Tibial artery (tissue), 4 donors: ENCODE measurements at regions not wholly inside any gene's neighbourhood (a gene's known extent, or its start where the extent isn't known, plus 50 kb on each side); places are given as distances from the start of the nearest gene placed in this dataset.

Experiments used
- DNase-seq, 2 donors: peaks; one replicate each; pipeline ENCODE4 v3.0.0-alpha.2; 2019
- H3K27ac ChIP-seq, 2 donors: fragments of 200-600 bp; sonication (generic) in 1 of 2; 1 replicate in 1 of 2; 2 replicates in 1 of 2; pipeline ENCODE4 v1.5.1; 2018 to 2019; ENCODE audit warnings: mild to moderate bottlenecking in 1 of 2
- H3K27me3 ChIP-seq, 2 donors: fragments of 200-600 bp; sonication (generic) in 1 of 2; one replicate each; pipeline versions ENCODE4 v1.5.1 to v1.6.0; 2016 to 2019
- H3K36me3 ChIP-seq, 3 donors: fragments of 200-600 bp; sonication (generic) in 2 of 3; one replicate each; pipeline ENCODE4 v1.5.1; 2016 to 2019; ENCODE audit warnings: mild to moderate bottlenecking in 2 of 3
- H3K4me1 ChIP-seq, 4 donors: fragments of 200-600 bp; sonication (generic) in 2 of 4; 1 replicate in 3 of 4; 2 replicates in 1 of 4; pipeline ENCODE4 v1.5.1; 2016 to 2019
- H3K4me3 ChIP-seq, 2 donors: fragments of 200-600 bp; sonication (generic) in 1 of 2; 1 replicate in 1 of 2; 2 replicates in 1 of 2; pipeline ENCODE4 v1.5.1; 2018 to 2019; ENCODE audit warnings: mild to moderate bottlenecking in 2 of 2
- H3K9me3 ChIP-seq, 3 donors: fragments of 200-600 bp; sonication (generic) in 1 of 3; one replicate each; pipeline ENCODE4 v1.5.1; 2016 to 2019
- intact Hi-C: fragments of 100-400 bp; cut with DNase I; formaldehyde crosslinking; loops from one replicate; pipeline ENCODE4 v1.15.0; 2023; ENCODE audit warnings: low total_unique reads
- TF ChIP-seq, protein P1 (sequence below), 2 experiments: fragments of 200-600 bp in 1 of 2; fragments of 450-650 bp in 1 of 2; IDR thresholded peaks; one replicate each; pipeline ENCODE4 v1.5.1; 2017 to 2019; ENCODE audit warnings: antibody characterized with exemption in 2 of 2, mild to moderate bottlenecking in 1 of 2, moderate library complexity in 1 of 2

GRCh38 chr6:10042280-10042679 lies 372.6 kb downstream of the TFAP2A start:
- no peak for DNase-seq
- Histone ChIP-seq H3K9me3 (no peaks in the 10 kb centered on the region), H3K27me3 (no peaks in the 10 kb centered on the region), H3K4me1 (no peaks in the 10 kb centered on the region), H3K36me3 (no peaks in the 10 kb centered on the region), H3K27ac (no peak overlapping the region), H3K4me3 (no peak overlapping the region)
- TF ChIP-seq, protein P1, sequence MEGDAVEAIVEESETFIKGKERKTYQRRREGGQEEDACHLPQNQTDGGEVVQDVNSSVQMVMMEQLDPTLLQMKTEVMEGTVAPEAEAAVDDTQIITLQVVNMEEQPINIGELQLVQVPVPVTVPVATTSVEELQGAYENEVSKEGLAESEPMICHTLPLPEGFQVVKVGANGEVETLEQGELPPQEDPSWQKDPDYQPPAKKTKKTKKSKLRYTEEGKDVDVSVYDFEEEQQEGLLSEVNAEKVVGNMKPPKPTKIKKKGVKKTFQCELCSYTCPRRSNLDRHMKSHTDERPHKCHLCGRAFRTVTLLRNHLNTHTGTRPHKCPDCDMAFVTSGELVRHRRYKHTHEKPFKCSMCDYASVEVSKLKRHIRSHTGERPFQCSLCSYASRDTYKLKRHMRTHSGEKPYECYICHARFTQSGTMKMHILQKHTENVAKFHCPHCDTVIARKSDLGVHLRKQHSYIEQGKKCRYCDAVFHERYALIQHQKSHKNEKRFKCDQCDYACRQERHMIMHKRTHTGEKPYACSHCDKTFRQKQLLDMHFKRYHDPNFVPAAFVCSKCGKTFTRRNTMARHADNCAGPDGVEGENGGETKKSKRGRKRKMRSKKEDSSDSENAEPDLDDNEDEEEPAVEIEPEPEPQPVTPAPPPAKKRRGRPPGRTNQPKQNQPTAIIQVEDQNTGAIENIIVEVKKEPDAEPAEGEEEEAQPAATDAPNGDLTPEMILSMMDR (IDR thresholded peaks at IDR 0.05) = no peak
- intact Hi-C loops = no loop called here

GRCh38 chr6:10033223-10033829 lies 381.5 kb downstream of the TFAP2A start:
- H3K27me3 ChIP-seq = peaks cover 0 to 3% of the 10 kb centered on the region in 2 donors
- H3K4me1 ChIP-seq = no peaks in the 10 kb centered on the region
- no peaks in the 10 kb centered on the region for H3K9me3 ChIP-seq
- DNase-seq = no peak
- no peaks in the 10 kb centered on the region for H3K36me3 ChIP-seq
- intact Hi-C loops = loop anchor here (10.0 kb wide), 1 partner anchor 401 kb away; no protein-coding TSS in a partner anchor
- no peak overlapping the region for H3K4me3 ChIP-seq
- H3K27ac ChIP-seq = no peak overlapping the region
- TF ChIP-seq, protein P1 (IDR thresholded peaks at IDR 0.05) = no peak

DNA sequence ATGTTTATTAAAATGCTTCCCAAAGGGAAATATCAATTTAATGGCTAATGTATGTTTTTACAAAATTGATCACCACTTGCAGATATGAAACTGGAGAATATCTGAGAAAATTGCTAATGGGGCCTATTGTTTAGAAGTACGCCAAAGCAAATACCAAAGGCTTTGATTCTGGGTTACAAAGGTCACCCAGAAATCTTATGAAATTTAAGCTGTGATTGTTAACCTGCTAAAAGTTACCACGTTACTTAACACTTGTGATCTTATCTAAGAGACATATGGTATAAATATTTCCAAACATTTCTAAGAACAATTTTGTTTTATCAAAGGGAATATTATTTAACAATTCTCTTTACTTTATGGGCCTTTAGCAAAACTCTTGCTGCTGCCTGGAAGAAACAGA lies 383.3 kb downstream of the TFAP2A start:
- intact Hi-C loops = loop anchor here (10.0 kb wide), 1 partner anchor 403 kb away; no protein-coding TSS in a partner anchor
- Histone ChIP-seq H3K4me3 (no peak overlapping the region), H3K4me1 (no peaks in the 10 kb centered on the region), H3K27me3 (peaks cover 0 to 3% of the 10 kb centered on the region in 2 donors), H3K27ac (no peak overlapping the region), H3K9me3 (no peaks in the 10 kb centered on the region), H3K36me3 (no peaks in the 10 kb centered on the region)
- TF ChIP-seq, protein P1 (IDR thresholded peaks at IDR 0.05) = no peak
- DNase-seq = no peak

DNA sequence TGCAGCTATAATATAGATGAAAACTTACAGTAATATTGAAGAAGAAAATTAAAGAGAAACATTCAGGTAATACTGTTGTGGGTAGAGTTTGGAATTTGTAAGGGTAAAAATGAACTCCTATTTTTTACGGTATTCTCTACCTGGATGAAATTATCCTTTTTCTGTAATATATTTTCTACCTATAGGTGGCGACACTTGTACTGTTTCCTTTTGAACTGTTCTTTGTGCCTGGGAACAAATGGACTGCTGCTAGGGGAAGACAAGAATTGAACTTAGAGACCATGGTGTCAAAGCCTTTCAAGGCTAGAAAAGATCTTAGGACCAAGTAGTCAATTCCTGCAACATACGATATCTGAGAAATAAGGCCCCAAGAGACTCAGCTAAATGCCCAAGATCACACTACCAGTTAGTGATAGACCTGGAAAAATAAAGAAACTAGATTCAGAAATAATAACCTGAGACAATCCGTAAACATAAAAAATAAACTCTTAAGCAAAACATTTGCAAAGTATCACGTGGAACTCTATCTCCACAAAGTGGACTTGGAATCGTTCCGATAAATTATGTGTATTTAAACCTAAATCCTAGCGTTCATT lies 383.8 kb downstream of the TFAP2A start:
- peaks cover 0 to 3% of the 10 kb centered on the region in 2 donors for H3K27me3 ChIP-seq
- no peaks in the 10 kb centered on the region for H3K9me3 ChIP-seq
- TF ChIP-seq, protein P1 (IDR thresholded peaks at IDR 0.05) = peak; percentile 21 to 30
- no peak overlapping the region for H3K4me3 ChIP-seq
- no peak for DNase-seq
- H3K4me1 ChIP-seq = no peaks in the 10 kb centered on the region
- H3K27ac ChIP-seq = no peak overlapping the region
- intact Hi-C loops = loop anchor here (10.0 kb wide), 1 partner anchor 404 kb away; no protein-coding TSS in a partner anchor
- H3K36me3 ChIP-seq = no peaks in the 10 kb centered on the region

GRCh38 chr6:10028222-10028621 lies 386.7 kb downstream of the TFAP2A start:
- Histone ChIP-seq H3K4me3 (no peak overlapping the region), H3K27ac (no peak overlapping the region), H3K27me3 (no peaks in the 10 kb centered on the region), H3K36me3 (no peaks in the 10 kb centered on the region), H3K9me3 (no peaks in the 10 kb centered on the region), H3K4me1 (no peaks in the 10 kb centered on the region)
- intact Hi-C loops = no loop called here
- no peak for DNase-seq
- TF ChIP-seq, protein P1 (IDR thresholded peaks at IDR 0.05) = no peak
